ENCODE measurements at regions not wholly inside any gene's neighbourhood (a gene's known extent, or its start where the extent isn't known, plus 50 kb on each side); places are given as distances from the start of the nearest gene placed in this dataset.

GRCh38 chr12:88665071-88665470 lies 84.8 kb upstream of the KITLG start:
- no peaks in the 10 kb centered on the region for H3K4me1 ChIP-seq (ENCODE audit: insufficient read depth, low read length, poor library complexity, severe bottlenecking)
- H2AFZ ChIP-seq (ENCODE audit: low read length) = no peak overlapping the region
- ChIA-PET CTCF (ENCODE audit: unreplicated experiment) (no interaction called here), POLR2A (interaction anchor here (0.7 kb wide), 1 partner anchor 217 kb away, joined by 3 read pairs; no protein-coding TSS in a partner anchor)
- TF ChIP-seq EZH2phosphoT487 (IDR thresholded peaks at IDR 0.05; ENCODE audit: borderline replicate concordance, low read depth, low read length) (no peak), CTCF (conservative IDR thresholded peaks at IDR 0.05; ENCODE audit: low read length) (no peak)
- no peaks in the 10 kb centered on the region for H3K9me2 ChIP-seq (ENCODE audit: insufficient read depth, low read length)
- no TSS peak for BruUV-seq (replicated peaks)
- no peak overlapping the region for H3K4me2 ChIP-seq (ENCODE audit: low read length)
- no peaks in the 10 kb centered on the region for H3K9me3 ChIP-seq (ENCODE audit: low read length)
- H3K4me3 ChIP-seq (ENCODE audit: low read depth, low read length, poor library complexity, severe bottlenecking) = no peak overlapping the region
- H3K27ac ChIP-seq (ENCODE audit: low read depth, low read length, poor library complexity, severe bottlenecking) = no peak overlapping the region
- H3K36me3 ChIP-seq (ENCODE audit: insufficient read depth, low read length) = no peaks in the 10 kb centered on the region
- intact Hi-C loops (cut with micrococcal nuclease; ENCODE audit: unreplicated experiment) = no loop called here
- no peak for DNase-seq (ENCODE audit: low spot score)
- no peaks in the 10 kb centered on the region for H4K20me1 ChIP-seq (ENCODE audit: insufficient read depth, low read length)
- no peaks in the 10 kb centered on the region for H3K79me2 ChIP-seq (ENCODE audit: insufficient read depth, low read depth, low read length)

GRCh38 chr12:88662961-88663360 lies 82.7 kb upstream of the KITLG start:
- H3K79me2 ChIP-seq (ENCODE audit: insufficient read depth, low read depth, low read length) = no peaks in the 10 kb centered on the region
- no peaks in the 10 kb centered on the region for H3K9me3 ChIP-seq (ENCODE audit: low read length)
- ChIA-PET CTCF (ENCODE audit: unreplicated experiment) (no interaction called here), POLR2A (no interaction called here)
- no peaks in the 10 kb centered on the region for H3K9me2 ChIP-seq (ENCODE audit: insufficient read depth, low read length)
- H3K4me1 ChIP-seq (ENCODE audit: insufficient read depth, low read length, poor library complexity, severe bottlenecking) = no peaks in the 10 kb centered on the region
- H4K20me1 ChIP-seq (ENCODE audit: insufficient read depth, low read length) = no peaks in the 10 kb centered on the region
- no TSS peak for BruUV-seq (replicated peaks)
- intact Hi-C loops (cut with micrococcal nuclease; ENCODE audit: unreplicated experiment) = no loop called here
- no peak overlapping the region for H3K4me2 ChIP-seq (ENCODE audit: low read length)
- TF ChIP-seq CTCF (conservative IDR thresholded peaks at IDR 0.05; ENCODE audit: low read length) (no peak), EZH2phosphoT487 (IDR thresholded peaks at IDR 0.05; ENCODE audit: borderline replicate concordance, low read depth, low read length) (no peak)
- H3K36me3 ChIP-seq (ENCODE audit: insufficient read depth, low read length) = no peaks in the 10 kb centered on the region
- no peak overlapping the region for H3K27ac ChIP-seq (ENCODE audit: low read depth, low read length, poor library complexity, severe bottlenecking)
- no peak for DNase-seq (ENCODE audit: low spot score)
- no peak overlapping the region for H3K4me3 ChIP-seq (ENCODE audit: low read depth, low read length, poor library complexity, severe bottlenecking)
- H2AFZ ChIP-seq (ENCODE audit: low read length) = no peak overlapping the region

GRCh38 chr12:88662093-88662492 lies 81.8 kb upstream of the KITLG start:
- Histone ChIP-seq H4K20me1 (ENCODE audit: insufficient read depth, low read length) (no peaks in the 10 kb centered on the region), H3K4me1 (ENCODE audit: insufficient read depth, low read length, poor library complexity, severe bottlenecking) (no peaks in the 10 kb centered on the region), H3K9me2 (ENCODE audit: insufficient read depth, low read length) (no peaks in the 10 kb centered on the region), H3K4me2 (ENCODE audit: low read length) (no peak overlapping the region), H3K9me3 (ENCODE audit: low read length) (no peaks in the 10 kb centered on the region), H3K4me3 (ENCODE audit: low read depth, low read length, poor library complexity, severe bottlenecking) (no peak overlapping the region), H3K27ac (ENCODE audit: low read depth, low read length, poor library complexity, severe bottlenecking) (no peak overlapping the region), H2AFZ (ENCODE audit: low read length) (no peak overlapping the region), H3K79me2 (ENCODE audit: insufficient read depth, low read depth, low read length) (no peaks in the 10 kb centered on the region), H3K36me3 (ENCODE audit: insufficient read depth, low read length) (no peaks in the 10 kb centered on the region)
- ChIA-PET CTCF (ENCODE audit: unreplicated experiment) (no interaction called here), POLR2A (no interaction called here)
- TF ChIP-seq CTCF (conservative IDR thresholded peaks at IDR 0.05; ENCODE audit: low read length) = no peak
- no peak for TF ChIP-seq EZH2phosphoT487 (IDR thresholded peaks at IDR 0.05; ENCODE audit: borderline replicate concordance, low read depth, low read length)
- DNase-seq (ENCODE audit: low spot score) = no peak
- intact Hi-C loops (cut with micrococcal nuclease; ENCODE audit: unreplicated experiment) = no loop called here
- no TSS peak for BruUV-seq (replicated peaks)
